GM18868 (cell line): ENCODE measurements at regions not wholly inside any gene's neighbourhood (a gene's known extent, or its start where the extent isn't known, plus 50 kb on each side); places are given as distances from the start of the nearest gene placed in this dataset.

Experiments used
- ATAC-seq: cut with Tn5 transposase; IDR thresholded peaks from one replicate; pipeline ENCODE4 v1.9.1; 2021; ENCODE audit warnings: mild to moderate bottlenecking, moderate library complexity; ENCODE audit not compliant: unreplicated experiment

DNA sequence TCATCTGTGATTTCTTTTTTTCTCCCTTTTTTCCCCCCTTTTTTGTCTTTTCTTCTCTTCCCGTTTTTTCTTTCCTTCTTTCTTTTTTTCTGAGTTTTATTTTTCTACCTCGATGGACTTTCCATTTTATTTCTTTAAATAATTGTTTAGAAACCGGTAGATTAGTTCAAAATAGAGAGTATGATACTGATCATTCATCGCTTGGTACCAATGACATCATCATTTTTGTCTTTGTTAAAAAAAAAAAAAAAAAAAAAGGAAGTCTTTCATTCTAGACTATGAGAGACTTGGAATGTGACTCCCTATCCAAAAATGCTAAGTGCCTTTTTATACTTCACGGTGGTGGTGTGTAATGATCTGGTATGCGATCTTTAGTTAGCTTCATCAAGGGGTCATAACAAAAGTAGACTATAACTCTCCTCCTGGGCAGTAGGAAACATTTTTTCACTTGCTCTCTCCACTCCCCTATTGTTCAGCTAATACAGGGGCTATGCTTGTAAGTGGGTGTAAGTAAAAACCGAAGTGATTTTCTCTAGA, 1517.5 kb upstream of the ZEB2 start:
- no peak for ATAC-seq

DNA sequence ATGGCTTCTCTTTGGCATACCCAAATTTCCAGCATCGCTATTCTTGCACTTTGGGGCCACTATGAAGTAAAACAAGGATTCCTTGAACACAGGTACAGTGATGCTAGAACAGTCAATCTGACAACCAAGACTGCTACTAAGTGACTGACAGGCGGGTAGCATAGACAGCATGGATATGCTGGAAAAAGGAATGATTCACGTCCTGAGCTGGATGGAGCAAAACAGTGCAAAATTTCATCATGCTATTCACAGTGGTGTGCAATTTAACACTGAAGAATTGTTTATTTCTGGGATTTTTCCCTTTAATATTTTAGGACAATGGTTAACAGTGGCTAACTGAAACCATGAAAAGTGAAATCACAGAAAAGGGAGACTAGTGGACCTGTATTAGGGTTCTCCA, 1511.2 kb upstream of the ZEB2 start:
- no peak for ATAC-seq

DNA sequence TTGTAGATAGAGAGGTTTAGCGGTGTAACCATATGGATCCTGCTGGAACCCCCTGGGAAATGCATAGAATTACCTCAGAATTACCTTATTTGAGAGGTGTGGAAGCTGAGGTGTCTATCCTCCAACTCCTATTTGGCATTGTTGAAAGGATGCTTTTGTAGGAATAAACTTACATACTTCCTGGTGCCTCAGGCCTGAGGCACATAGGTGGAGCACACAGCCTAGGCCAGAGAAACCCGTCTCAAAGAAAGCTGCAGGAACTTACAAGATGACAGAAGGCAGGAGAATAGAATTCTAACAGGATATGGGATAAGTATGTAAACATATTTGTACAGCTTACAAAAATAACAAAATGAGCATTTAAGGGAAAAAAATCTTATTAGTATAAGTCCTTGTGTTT, 1507.2 kb upstream of the ZEB2 start:
- no peak for ATAC-seq

DNA sequence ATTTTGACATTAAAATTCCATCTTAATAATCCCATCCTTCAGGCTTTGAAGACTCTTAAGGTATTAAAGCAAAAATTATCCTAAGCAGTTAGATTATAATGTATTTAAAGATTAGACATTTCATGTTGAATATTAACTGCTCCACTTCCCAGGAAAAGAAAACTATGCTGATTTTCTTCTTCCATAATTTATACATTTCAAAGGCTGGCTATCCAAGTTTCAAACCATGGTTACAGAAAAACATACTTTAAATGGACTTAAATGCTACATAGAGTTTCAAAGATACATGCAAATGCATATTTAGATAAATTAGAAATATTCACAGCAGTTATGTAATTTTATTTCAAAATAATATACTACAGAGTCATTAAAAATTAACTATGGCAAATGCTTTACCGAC, 1505.6 kb upstream of the ZEB2 start:
- no peak for ATAC-seq

DNA sequence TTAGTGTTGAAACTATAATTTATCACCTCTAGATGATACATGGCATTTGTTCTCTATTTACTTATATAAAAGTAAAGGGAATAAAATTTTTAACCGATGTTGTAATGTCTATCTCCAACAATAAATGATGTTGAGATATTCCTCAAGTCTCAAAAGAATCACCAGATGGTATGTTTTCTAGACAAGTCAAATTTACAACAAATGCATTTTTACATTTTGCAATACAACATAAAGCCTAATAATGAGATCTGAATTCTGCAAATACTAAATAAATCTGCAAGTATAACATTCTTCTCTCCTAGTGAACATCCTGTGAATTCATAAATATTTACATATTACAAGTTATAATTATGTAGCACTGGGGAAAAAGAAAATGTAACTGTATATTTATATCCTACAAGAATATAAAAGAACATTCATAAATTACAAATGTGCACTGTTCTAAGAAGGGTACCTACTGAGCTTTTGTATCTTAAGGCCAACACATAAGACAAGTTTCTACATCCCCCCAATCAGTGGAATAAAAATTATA, 1504.4 kb upstream of the ZEB2 start:
- no peak for ATAC-seq

DNA sequence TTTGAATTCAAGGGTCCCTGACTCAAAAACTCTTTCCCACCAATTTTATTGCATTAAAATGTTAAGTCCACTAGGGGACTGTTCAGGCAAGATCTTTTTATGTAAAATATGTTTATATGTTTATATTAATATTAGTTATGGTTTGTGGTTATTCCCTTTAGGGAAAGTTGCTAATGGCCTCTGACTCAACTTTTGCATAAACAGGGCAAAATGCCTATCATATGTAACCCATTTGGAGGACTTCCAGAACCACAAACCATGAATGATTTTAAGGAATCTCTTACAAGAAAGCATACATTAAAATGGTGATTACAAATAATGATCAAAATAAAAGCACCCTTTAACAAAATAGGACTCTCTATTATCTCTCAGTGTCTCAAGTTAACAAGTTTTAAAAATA, 1484.5 kb upstream of the ZEB2 start:
- ATAC-seq: no peak

DNA sequence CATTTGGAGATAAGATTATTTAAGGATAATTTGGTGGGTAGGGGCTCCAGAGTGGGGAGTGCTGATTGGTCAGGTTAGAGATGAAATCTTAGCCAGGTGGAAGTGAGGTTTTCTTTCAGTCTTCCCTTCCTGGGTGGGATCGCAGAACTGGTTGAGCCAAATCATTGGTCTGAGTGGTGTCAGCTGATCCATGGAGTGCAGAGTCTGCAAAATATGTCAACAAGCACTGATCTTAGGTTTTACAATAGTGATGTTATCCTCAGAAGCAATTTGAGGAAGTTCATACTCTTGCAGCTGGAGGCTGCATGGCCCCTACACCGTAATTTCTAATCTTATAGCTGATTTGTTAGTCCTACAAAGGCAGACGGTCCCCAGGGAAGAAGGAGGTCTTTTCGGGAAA, 1483.4 kb upstream of the ZEB2 start:
- no peak for ATAC-seq

DNA sequence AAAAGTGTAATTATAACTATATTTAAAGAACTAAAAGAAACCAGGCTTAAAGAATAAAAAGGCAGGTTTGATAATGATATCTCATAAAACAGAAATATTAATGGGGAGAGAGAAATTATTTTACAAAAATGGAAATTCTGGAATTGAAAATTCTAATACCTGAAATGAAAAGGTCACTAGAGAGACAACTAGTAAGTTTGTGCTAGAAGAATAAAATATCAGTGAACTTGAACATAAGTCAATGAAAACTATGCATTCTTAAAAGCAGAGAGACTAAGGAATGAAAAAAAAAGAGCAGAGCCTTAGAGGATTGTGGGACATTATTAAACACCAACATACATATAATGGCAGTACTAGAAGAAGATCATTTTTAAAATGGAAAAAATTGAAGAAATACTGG, 1475.0 kb upstream of the ZEB2 start:
- ATAC-seq: no peak

DNA sequence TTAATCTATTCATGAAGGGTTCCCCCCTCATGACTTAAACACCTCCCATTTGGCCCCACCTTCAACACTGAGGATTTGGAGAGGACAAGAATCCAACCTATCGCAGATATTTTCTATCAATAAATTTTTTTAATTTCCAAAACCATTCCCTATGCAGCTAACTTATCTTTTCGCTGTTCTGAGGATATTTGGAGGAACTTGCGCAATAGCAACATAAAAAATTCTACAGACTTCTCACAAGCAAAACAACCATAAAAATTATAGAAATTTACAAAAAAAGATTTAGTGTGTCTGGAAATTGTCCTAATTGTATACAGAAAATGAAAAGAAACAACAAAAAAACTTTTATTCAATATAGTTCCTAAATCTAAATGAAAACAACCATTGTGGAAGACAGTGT, 1472.7 kb upstream of the ZEB2 start:
- ATAC-seq: no peak

DNA sequence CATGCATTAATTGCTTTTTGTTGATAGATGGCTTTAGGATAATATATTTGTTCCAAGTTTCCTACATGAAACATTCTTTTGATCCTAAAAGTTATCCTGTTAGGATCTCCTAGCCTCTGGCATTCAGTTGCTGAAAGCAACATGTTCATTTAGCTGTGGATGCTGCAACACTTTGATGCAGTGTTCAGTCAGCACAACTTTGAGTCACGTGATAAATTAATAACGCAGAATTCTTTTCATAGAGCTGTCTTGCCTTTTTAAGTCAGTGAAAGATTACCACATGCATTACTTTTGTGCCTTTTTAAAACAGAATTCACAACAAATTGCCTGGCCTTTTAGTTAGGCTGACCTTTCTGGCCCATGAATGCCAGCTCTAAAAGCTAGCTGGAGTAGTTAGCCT, 1467.9 kb upstream of the ZEB2 start:
- ATAC-seq: no peak

DNA sequence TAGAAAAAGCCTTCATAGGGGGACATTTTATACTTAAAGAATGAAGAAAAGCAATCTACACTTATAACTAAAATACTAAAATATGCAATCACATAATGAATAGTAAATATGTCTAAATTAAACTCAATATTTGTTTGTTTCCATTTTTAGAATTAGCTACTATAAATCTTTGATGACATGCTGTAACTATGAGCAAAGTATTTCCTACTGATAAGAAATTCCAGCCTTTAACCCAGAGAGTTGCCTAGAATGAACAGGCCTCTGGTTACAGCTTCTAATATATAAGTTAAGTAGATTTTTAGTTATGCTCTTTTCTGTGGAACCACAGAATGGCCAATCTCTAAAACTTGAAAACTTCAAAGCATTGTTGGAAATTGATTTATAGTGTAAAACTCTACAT, 1465.6 kb upstream of the ZEB2 start:
- no peak for ATAC-seq

DNA sequence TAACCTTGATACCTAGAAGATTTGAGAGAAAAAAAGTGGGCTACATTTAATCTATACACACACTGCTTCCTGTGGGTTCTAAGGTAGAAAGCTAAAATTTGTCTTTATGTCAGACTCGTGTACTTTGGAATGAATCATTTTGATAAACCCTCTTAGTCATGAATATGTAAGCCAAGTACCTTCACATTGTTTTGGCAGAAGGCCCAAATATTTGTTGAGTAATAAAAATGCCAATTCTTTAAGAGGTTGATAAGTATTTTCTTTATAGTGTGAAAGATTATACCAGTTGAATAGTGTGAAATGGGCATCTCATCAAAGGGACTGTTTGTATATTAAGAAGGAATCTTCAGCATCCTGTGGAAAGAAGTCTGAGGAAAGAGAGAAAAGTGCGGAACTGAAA, 1464.7 kb upstream of the ZEB2 start:
- no peak for ATAC-seq

DNA sequence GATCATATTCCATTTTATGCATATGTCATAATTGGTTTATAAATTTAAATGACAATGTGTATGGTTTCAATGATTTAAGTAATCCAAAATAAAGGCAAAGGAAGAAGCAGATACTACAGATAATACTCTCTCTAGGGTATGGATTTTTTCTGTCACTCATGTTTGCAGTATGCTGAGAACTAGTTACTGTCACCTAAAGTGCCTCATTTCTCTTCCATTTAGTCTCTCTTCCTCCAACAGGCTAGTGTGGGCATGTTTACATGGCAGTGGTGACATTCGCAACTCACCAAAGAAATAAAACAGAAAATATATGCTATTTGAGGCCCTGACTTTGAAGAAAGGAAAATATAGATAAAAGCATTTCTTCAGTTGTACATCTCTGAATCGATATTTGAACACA, 1460.4 kb upstream of the ZEB2 start:
- ATAC-seq: no peak

DNA sequence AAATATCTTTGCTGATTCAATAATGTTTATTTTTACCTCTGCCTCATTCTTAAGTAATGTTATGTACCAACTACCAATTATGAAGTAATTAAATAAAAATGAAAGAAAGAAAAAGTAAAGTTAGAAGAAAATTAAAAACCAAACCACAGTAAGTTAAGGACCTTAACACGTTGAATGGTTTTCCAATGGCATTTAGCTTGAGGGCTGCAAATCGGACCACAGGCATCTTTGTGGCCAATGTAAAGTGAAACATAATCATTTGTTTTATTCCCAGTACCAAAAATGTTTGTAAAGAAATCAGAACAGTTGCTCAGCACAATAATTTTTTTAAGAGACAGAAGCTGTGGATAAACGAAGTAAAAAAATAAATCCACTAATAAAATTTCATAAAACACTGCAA, 1455.5 kb upstream of the ZEB2 start:
- ATAC-seq: no peak

DNA sequence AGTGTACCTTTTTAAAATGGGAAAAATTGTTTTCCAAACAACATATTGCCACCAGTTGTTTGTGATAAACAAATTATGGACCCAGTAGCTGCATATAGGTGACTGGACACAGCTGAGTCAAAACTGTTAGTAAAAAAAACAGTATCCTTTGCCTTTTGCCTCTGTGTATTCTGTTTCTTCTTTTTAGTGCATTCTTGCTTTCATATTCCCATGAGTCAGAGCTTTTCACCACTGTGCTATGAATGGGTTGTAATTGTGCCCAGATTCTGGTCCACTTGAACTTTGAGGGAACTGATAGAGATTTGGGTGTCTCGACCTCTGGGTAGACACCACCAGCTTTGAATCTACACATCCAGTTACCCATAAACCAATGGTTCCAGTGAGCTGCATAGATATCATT, 1441.9 kb upstream of the ZEB2 start:
- ATAC-seq: no peak

DNA sequence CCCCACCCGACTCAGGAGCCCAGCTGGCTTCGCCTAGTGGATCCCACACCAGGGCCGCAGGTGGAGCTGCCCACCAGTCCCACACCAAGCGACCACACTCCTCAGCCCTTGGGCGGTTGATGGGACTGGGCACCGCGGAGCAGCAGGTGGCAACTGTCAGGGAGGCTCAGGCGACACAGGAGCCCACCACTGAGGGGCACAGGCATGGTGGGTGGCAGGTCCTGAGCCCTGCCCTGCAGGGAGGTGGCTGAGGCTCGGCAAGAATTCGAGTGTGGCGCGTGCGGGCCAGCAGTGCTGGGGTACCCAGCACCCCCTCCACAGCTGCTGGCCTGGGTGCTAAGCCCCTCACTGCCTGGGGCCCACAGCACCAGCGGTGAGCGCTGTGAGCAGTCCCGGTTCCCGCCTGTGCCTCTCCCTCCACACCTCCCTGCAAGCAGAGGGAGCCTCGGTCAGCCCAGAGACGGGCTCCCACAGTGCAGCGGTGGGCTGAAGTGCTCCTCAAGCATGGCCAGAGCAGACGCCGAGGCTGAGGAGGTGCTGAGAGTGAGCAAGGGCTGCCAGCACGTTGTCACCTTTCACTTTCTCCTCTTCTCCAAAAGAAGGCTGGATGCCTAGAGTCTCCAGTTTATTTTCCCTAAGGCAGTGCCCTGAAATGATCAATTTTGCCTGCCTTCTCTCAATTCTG, 1440.7 kb upstream of the ZEB2 start:
- no peak for ATAC-seq

DNA sequence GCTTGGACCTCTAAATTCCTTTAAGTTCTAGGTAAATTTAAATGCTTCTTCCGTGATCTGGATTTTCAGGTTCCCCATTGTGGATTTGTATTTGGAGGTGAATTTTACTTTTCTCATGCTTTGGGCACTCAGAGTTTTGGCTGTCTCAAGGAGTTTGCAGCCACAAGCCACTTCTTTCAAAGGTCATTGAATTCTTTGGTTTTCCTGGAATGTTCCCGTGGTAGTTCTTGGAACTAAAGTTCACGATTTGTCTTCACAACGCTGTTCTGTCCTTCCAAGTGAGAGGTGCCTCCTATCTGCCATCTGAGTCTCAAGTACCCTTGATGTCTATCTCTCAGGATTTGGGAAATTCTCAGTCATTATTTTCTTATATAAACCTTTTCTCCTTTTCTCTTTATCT, 1438.7 kb upstream of the ZEB2 start:
- no peak for ATAC-seq

DNA sequence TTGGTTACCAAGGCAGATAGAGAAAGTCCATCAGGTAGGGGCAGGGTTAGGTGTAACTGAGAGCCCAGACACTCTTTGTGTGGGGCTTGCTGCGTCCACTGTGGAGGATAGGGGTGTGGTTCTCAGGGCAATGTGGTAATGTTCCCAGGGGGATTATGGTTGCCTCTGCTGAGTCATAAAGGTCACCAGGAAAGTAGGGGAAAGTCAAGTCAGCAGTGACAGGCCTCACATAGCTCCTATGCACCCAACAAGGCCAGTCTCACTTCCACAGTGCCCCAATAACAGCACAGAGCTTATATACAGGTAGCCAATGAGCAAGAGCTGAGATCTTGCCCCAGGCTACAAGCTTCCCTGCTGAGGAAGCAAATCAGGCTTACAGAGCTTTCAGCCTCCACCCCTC, 1438.0 kb upstream of the ZEB2 start:
- ATAC-seq: no peak

DNA sequence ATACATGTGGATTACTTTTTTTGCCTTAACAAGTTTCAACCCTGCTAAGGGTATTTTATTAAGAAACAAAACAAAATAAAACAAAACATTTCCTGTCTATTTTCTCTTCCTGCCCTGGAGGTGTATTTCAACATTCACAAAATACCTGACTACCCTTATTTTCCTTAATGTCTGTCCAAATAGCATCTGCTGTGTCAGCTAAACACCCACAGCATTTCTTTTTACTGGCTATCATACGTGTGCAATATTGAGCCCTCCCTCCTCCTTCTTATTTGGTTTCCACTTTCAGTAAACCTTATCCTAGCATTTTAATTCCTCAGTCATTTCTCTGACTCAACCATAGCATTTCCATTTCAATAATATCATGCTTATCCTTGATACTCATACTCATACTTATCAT, 1420.0 kb upstream of the ZEB2 start:
- no peak for ATAC-seq

DNA sequence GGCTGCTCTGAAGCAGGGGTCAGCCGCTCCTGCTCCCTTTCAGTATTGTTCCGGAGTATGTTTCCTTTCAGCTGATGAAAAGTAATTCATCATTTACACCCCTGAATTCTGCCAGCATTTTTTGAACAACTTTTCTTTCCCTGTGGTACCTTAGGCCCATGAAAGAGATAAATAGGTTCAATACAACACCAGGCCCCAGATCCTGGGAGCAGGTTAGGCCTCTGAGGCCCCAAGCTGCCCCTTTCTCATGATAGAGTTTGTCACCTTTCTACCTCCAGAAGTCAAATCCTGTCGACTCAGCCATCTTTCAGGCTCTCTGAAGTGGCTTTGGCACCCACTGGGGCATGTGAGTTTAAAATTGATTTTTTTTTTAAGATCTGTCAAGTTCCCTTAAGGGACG, 1415.1 kb upstream of the ZEB2 start:
- ATAC-seq: no peak

DNA sequence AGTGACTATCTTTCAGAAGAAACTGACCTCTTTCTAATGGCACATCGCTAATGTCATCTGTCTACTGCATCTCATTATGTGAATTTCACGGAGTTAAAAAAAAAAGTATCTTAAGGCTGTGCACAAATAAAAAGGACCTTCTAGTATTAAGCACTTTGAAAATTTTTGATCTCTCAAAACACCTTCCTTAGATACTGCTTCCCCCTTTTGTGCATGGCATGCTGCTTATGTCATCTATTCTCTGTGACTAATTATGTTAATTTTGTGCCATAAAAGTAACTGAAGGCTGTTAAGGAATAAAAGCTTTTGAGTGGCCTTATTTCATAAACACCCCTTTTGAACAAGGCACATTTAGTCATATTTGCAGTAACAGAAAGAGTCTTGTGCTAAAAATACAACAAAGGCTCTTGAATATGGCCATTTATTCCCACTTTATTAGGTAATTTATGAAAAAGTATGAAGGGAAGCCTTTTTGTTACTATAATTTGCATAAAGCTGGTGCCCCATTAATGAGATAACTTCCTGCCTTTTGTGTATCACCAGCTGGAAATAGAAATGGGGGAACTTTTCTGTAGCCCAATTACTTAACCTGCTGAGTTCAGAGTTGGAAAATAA, 1412.0 kb upstream of the ZEB2 start:
- no peak for ATAC-seq

DNA sequence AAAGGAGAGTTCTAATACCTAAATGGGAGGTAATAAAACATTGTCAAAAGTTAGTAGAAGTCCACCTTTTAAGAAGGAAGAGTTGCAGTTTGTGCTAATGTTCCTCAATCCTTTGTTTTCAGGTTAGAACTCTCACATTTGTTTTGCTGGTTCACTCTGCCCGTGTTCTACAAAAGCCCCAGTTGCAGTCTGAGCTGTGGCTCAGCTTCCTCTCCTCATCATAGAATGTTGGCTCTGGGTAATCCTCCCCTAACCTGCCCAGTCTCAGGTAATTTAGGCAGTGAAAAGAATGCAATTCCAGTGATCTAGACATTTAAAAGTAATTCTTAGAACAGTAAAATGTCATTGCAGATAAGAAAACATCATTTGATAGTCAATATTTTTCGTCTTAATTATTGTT, 1410.4 kb upstream of the ZEB2 start:
- ATAC-seq: no peak
